Transverse colon (tissue), 4 donors: ENCODE measurements at regions not wholly inside any gene's neighbourhood (a gene's known extent, or its start where the extent isn't known, plus 50 kb on each side); places are given as distances from the start of the nearest gene placed in this dataset.
"Not testable (repeated sequence)": the region's sequence is repeated elsewhere in the genome, so short reads cannot be mapped to it uniquely, and the experiment has no call there.

Source experiments
- DNase-seq: peaks from one replicate; pipeline ENCODE4 v3.0.0-alpha.2; 2019
- H3K27ac ChIP-seq, 4 donors: fragments of 200-600 bp; sonication (generic); 2 replicates each; pipeline ENCODE4 v1.5.1; 2016 to 2018; ENCODE audit warnings: inconsistent platforms in 4 of 4
- H3K27me3 ChIP-seq: fragments of 200-600 bp; sonication (generic); 2 replicates; pipeline ENCODE4 v1.5.1; 2017; ENCODE audit warnings: inconsistent platforms
- H3K36me3 ChIP-seq, 4 donors: fragments of 200-600 bp; sonication (generic); 2 replicates each; pipeline ENCODE4 v1.5.1; 2017 to 2019; ENCODE audit warnings: inconsistent platforms in 4 of 4
- H3K4me1 ChIP-seq, 4 donors: fragments of 200-600 bp; sonication (generic); 2 replicates each; pipeline ENCODE4 v1.5.1; 2017 to 2020; ENCODE audit warnings: inconsistent platforms in 4 of 4
- H3K4me3 ChIP-seq, 4 donors: fragments of 200-600 bp; sonication (generic); 1 replicate in 1 of 4; 2 replicates in 3 of 4; pipeline versions ENCODE4 v1.5.1 to v1.6.1; 2017 to 2019; ENCODE audit warnings: inconsistent platforms in 4 of 4
- H3K9me3 ChIP-seq, 2 donors: fragments of 200-600 bp; sonication (generic); 2 replicates each; pipeline ENCODE4 v1.5.1; 2017 to 2019; ENCODE audit warnings: inconsistent platforms in 2 of 2
- CTCF ChIP-seq, 5 experiments: fragments of 200-600 bp in 3 of 5; fragments of 450-650 bp in 2 of 5; sonication (generic) in 3 of 5; IDR thresholded peaks; 1 replicate in 2 of 5; 2 replicates in 3 of 5; pipeline ENCODE4 v1.5.1; 2016 to 2017; ENCODE audit warnings: antibody characterized with exemption in 5 of 5, inconsistent platforms in 3 of 5, mild to moderate bottlenecking in 2 of 5, moderate library complexity in 1 of 5
- EP300 ChIP-seq: sonication (generic); formaldehyde crosslinking; IDR thresholded peaks from one replicate; pipeline ENCODE4 v1.6.1; 2017; ENCODE audit warnings: antibody characterized with exemption, low read depth
- POLR2A ChIP-seq: fragments of 450-650 bp; IDR thresholded peaks from one replicate; pipeline ENCODE4 v1.6.1; 2016; ENCODE audit warnings: antibody characterized with exemption, mild to moderate bottlenecking, moderate library complexity
- POLR2AphosphoS5 ChIP-seq, 3 donors: sonication (generic); formaldehyde crosslinking; IDR thresholded peaks; one replicate each; pipeline ENCODE4 v1.6.1; 2016; ENCODE audit warnings: antibody characterized with exemption in 3 of 3
- WGBS, 2 donors: methylation state at CpG; one replicate each; pipeline ENCODE4 v1.1.5; 2018; ENCODE audit warnings: low coverage in 1 of 2; 5-methylcytosine and 5-hydroxymethylcytosine counted together
- in situ Hi-C, 4 donors: fragments of 200-750 bp; cut with MboI; loops; one replicate each; pipeline versions ENCODE4 v1.15.0 to v1.15.1; 2017; ENCODE audit warnings: low sequenced_read_pairs in 3 of 4, low pct_ligation_motif_present in 1 of 4, low pct_unique_long_range_greater_than_20kb in 1 of 4
- intact Hi-C: fragments of 100-400 bp; cut with DNase I; formaldehyde crosslinking; loops from one replicate; pipeline ENCODE4 v1.15.1; 2023; ENCODE audit warnings: low total_unique reads

- no peak for DNase-seq
- H3K9me3 ChIP-seq, result no peaks in the 10 kb centered on the region
- in situ Hi-C loops (no loop called here), intact Hi-C loops (no loop called here)
- no peaks in the 10 kb centered on the region for H3K27me3 ChIP-seq
- no peaks in the 10 kb centered on the region for H3K4me1 ChIP-seq
- no peak overlapping the region for H3K27ac ChIP-seq
- 40 to 70% methylated on average over 1 to 4 of the region's 4 CpGs for WGBS, 2 donors
- no peak overlapping the region for H3K4me3 ChIP-seq
- no peaks in the 10 kb centered on the region for H3K36me3 ChIP-seq
- TF ChIP-seq CTCF (IDR thresholded peaks at IDR 0.05) (no peak), EP300 (no peak), POLR2A (no peak), POLR2AphosphoS5 (IDR thresholded peaks at IDR 0.05) (no peak)
Observed at GRCh38 chr17:16888413-16889087, 83.4 kb downstream of the TNFRSF13B start.

- Histone ChIP-seq H3K27ac (no peak overlapping the region), H3K9me3 (no peaks in the 10 kb centered on the region), H3K4me1 (no peaks in the 10 kb centered on the region), H3K36me3 (no peaks in the 10 kb centered on the region), H3K27me3 (no peaks in the 10 kb centered on the region), H3K4me3 (no peak overlapping the region)
- 91 to 100% methylated on average over 1 to 4 of the region's 4 CpGs for WGBS, 2 donors
- no peak for TF ChIP-seq POLR2AphosphoS5 (IDR thresholded peaks at IDR 0.05)
- TF ChIP-seq POLR2A, result no peak
- no peak for TF ChIP-seq CTCF (IDR thresholded peaks at IDR 0.05)
- no peak for TF ChIP-seq EP300
- no peak for DNase-seq
- in situ Hi-C loops, result no loop called here
- intact Hi-C loops, result no loop called here
Observed at GRCh38 chr17:16887523-16888095, 84.3 kb downstream of the TNFRSF13B start.

- Histone ChIP-seq H3K27ac (no peak overlapping the region), H3K4me3 (no peak overlapping the region), H3K4me1 (no peaks in the 10 kb centered on the region), H3K9me3 (no peaks in the 10 kb centered on the region), H3K27me3 (no peaks in the 10 kb centered on the region), H3K36me3 (no peaks in the 10 kb centered on the region)
- TF ChIP-seq EP300 (no peak), POLR2AphosphoS5 (IDR thresholded peaks at IDR 0.05) (no peak), POLR2A (no peak), CTCF (IDR thresholded peaks at IDR 0.05) (no peak)
- in situ Hi-C loops (no loop called here), intact Hi-C loops (no loop called here)
- DNase-seq, result no peak
- 33 to 71% methylated on average over 3 to 4 of the region's 4 CpGs for WGBS, 2 donors
Observed at GRCh38 chr17:16886655-16887322, 85.1 kb downstream of the TNFRSF13B start.

GRCh38 chr17:16885204-16885603, 86.7 kb downstream of the TNFRSF13B start:
- H3K27ac ChIP-seq, intact Hi-C loops, H3K9me3 ChIP-seq, H3K4me1 ChIP-seq, H3K27me3 ChIP-seq, DNase-seq, H3K36me3 ChIP-seq, H3K4me3 ChIP-seq, in situ Hi-C loops: not testable (repeated sequence)
- 60 to 72% methylated on average over 1 to 5 of the region's 6 CpGs for WGBS, 2 donors

GRCh38 chr17:16882926-16883265, 89.0 kb downstream of the TNFRSF13B start:
- H3K27me3 ChIP-seq, H3K4me3 ChIP-seq, intact Hi-C loops, in situ Hi-C loops, H3K27ac ChIP-seq, H3K36me3 ChIP-seq, H3K9me3 ChIP-seq, DNase-seq, H3K4me1 ChIP-seq: not testable (repeated sequence)
- WGBS, 2 donors, result 81 to 100% methylated on average over 1 to 7 of the region's 7 CpGs
